NB4 (cell line): ENCODE measurements at regions not wholly inside any gene's neighbourhood (a gene's known extent, or its start where the extent isn't known, plus 50 kb on each side); places are given as distances from the start of the nearest gene placed in this dataset.

ENCODE experiments used
- POLR2A ChIP-seq: IDR thresholded peaks from 2 replicates; pipeline ENCODE4 v1.6.1; 2011; ENCODE audit warnings: mild to moderate bottlenecking; ENCODE audit not compliant: insufficient read length; ENCODE audit errors: extremely low read depth
- TF ChIP-seq, protein P1 (sequence below): IDR thresholded peaks from one replicate; pipeline ENCODE4 v1.5.1; 2012; ENCODE audit warnings: low read depth, low read length

DNA sequence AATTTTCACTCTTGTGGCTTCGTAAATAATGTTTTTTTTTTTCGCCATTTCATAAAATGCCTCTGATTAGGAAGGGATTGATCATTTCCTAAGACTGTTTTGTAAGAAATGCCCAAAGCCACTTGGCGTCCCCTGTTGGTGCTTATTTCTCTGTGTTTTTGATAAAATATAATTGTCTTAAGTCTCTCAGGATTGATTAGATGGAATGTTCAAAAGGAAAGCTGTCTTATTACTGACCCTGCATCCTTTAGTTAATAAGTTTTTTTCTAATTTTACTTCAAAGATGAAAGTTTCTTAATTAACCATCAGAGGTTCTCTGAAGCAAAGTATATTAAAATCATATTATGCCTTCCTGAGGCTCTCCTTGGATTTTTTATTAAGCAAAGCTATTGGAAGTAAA, 624.3 kb upstream of the TENM4 start:
- TF ChIP-seq POLR2A, result no peak
- TF ChIP-seq, protein P1, sequence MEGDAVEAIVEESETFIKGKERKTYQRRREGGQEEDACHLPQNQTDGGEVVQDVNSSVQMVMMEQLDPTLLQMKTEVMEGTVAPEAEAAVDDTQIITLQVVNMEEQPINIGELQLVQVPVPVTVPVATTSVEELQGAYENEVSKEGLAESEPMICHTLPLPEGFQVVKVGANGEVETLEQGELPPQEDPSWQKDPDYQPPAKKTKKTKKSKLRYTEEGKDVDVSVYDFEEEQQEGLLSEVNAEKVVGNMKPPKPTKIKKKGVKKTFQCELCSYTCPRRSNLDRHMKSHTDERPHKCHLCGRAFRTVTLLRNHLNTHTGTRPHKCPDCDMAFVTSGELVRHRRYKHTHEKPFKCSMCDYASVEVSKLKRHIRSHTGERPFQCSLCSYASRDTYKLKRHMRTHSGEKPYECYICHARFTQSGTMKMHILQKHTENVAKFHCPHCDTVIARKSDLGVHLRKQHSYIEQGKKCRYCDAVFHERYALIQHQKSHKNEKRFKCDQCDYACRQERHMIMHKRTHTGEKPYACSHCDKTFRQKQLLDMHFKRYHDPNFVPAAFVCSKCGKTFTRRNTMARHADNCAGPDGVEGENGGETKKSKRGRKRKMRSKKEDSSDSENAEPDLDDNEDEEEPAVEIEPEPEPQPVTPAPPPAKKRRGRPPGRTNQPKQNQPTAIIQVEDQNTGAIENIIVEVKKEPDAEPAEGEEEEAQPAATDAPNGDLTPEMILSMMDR, result no peak
